Fibroblast of pulmonary artery (primary cell): ENCODE measurements at regions not wholly inside any gene's neighbourhood (a gene's known extent, or its start where the extent isn't known, plus 50 kb on each side); places are given as distances from the start of the nearest gene placed in this dataset.

Experiments used
- DNase-seq: peaks from one replicate; pipeline ENCODE4 v3.0.0-alpha.2; 2010; ENCODE audit warnings: low read depth
- H3K4me3 ChIP-seq: replicated peaks from 2 replicates; pipeline ENCODE4 v1.5.1; 2011; ENCODE audit warnings: low read depth, mild to moderate bottlenecking, control low read depth, low read length, moderate library complexity
- CTCF ChIP-seq: IDR thresholded peaks from 2 replicates; pipeline ENCODE4 v1.5.1; 2011; ENCODE audit warnings: mild to moderate bottlenecking, control low read depth, low read length, inconsistent platforms; ENCODE audit errors: missing control alignments

- no peak for DNase-seq
Measured at GRCh38 chrX:46310815-46311497, 234.3 kb downstream of the ZNF674 start.

GRCh38 chrX:46308110-46308509 lies 237.1 kb downstream of the ZNF674 start:
- no peak overlapping the region for H3K4me3 ChIP-seq
- no peak for TF ChIP-seq CTCF
- DNase-seq: no peak

More at GRCh38 chrX:46310815-46311497, 234.3 kb downstream of the ZNF674 start:
- H3K4me3 ChIP-seq: no peak overlapping the region
- TF ChIP-seq CTCF: no peak

- H3K4me3 ChIP-seq: no peak overlapping the region
- no peak for TF ChIP-seq CTCF
- no peak for DNase-seq
Measured at GRCh38 chrX:46306103-46306502, 239.1 kb downstream of the ZNF674 start.

GRCh38 chrX:46305431-46305830 lies 239.8 kb downstream of the ZNF674 start:
- no peak overlapping the region for H3K4me3 ChIP-seq
- TF ChIP-seq CTCF: no peak
- no peak for DNase-seq

GRCh38 chrX:46301903-46302302 lies 243.3 kb downstream of the ZNF674 start:
- no peak overlapping the region for H3K4me3 ChIP-seq
- no peak for TF ChIP-seq CTCF
- DNase-seq: no peak

- DNase-seq: no peak
- TF ChIP-seq CTCF: no peak
- H3K4me3 ChIP-seq: no peak overlapping the region
Measured at GRCh38 chrX:46298821-46299220, 246.4 kb downstream of the ZNF674 start.

GRCh38 chrX:46295963-46296362 lies 249.3 kb downstream of the ZNF674 start:
- DNase-seq: no peak
- no peak for TF ChIP-seq CTCF
- H3K4me3 ChIP-seq: no peak overlapping the region
